Uterus (tissue), 2 donors: ENCODE measurements at regions not wholly inside any gene's neighbourhood (a gene's known extent, or its start where the extent isn't known, plus 50 kb on each side); places are given as distances from the start of the nearest gene placed in this dataset.

Source experiments
- POLR2A ChIP-seq, 2 donors: fragments of 450-650 bp; IDR thresholded peaks; one replicate each; pipeline ENCODE4 v1.6.1; 2016; ENCODE audit warnings: antibody characterized with exemption in 2 of 2, mild to moderate bottlenecking in 1 of 2, moderate library complexity in 1 of 2
- TF ChIP-seq, protein P1 (sequence below), 4 experiments: fragments of 200-600 bp in 2 of 4; fragments of 450-650 bp in 2 of 4; sonication (generic) in 2 of 4; IDR thresholded peaks; one replicate each; pipeline ENCODE4 v1.5.1; 2016 to 2019; ENCODE audit warnings: antibody characterized with exemption in 4 of 4, mild to moderate bottlenecking in 2 of 4, moderate library complexity in 1 of 4

- TF ChIP-seq, protein P1, sequence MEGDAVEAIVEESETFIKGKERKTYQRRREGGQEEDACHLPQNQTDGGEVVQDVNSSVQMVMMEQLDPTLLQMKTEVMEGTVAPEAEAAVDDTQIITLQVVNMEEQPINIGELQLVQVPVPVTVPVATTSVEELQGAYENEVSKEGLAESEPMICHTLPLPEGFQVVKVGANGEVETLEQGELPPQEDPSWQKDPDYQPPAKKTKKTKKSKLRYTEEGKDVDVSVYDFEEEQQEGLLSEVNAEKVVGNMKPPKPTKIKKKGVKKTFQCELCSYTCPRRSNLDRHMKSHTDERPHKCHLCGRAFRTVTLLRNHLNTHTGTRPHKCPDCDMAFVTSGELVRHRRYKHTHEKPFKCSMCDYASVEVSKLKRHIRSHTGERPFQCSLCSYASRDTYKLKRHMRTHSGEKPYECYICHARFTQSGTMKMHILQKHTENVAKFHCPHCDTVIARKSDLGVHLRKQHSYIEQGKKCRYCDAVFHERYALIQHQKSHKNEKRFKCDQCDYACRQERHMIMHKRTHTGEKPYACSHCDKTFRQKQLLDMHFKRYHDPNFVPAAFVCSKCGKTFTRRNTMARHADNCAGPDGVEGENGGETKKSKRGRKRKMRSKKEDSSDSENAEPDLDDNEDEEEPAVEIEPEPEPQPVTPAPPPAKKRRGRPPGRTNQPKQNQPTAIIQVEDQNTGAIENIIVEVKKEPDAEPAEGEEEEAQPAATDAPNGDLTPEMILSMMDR (IDR thresholded peaks at IDR 0.05): no peak
- TF ChIP-seq POLR2A (IDR thresholded peaks at IDR 0.05): no peak
These were observed 311.3 kb upstream of the CNR1 start for GRCh38 chr6:88477413-88477812.
